H1 (cell line): ENCODE measurements at regions not wholly inside any gene's neighbourhood (a gene's known extent, or its start where the extent isn't known, plus 50 kb on each side); places are given as distances from the start of the nearest gene placed in this dataset.

Experiments
- BRCA1 ChIP-seq: IDR thresholded peaks from 2 replicates; pipeline ENCODE4 v1.6.1; 2012; ENCODE audit warnings: low read depth, low read length, improper control_type of control experiment
- CREB1 ChIP-seq: IDR thresholded peaks from 2 replicates; pipeline ENCODE4 v1.6.1; 2012; ENCODE audit warnings: inconsistent platforms
- JUND ChIP-seq: IDR thresholded peaks from 2 replicates; pipeline ENCODE4 v1.6.1; 2011; ENCODE audit warnings: mild to moderate bottlenecking, improper control_type of control experiment, low read length
- POLR2AphosphoS5 ChIP-seq: IDR thresholded peaks from 2 replicates; pipeline ENCODE4 v1.6.1; 2011; ENCODE audit warnings: low read depth, low read length
- RBBP5 ChIP-seq: IDR thresholded peaks from 2 replicates; pipeline ENCODE4 v1.7.1; 2012; ENCODE audit warnings: low read depth, mild to moderate bottlenecking, inconsistent platforms, low read length, moderate library complexity, borderline replicate concordance
- SUZ12 ChIP-seq: fragments of 200-600 bp; sonication (generic); IDR thresholded peaks from 2 replicates; pipeline ENCODE4 v1.6.1; 2012; ENCODE audit warnings: mild to moderate bottlenecking, inconsistent platforms, low read length, moderate library complexity, mixed read lengths

DNA sequence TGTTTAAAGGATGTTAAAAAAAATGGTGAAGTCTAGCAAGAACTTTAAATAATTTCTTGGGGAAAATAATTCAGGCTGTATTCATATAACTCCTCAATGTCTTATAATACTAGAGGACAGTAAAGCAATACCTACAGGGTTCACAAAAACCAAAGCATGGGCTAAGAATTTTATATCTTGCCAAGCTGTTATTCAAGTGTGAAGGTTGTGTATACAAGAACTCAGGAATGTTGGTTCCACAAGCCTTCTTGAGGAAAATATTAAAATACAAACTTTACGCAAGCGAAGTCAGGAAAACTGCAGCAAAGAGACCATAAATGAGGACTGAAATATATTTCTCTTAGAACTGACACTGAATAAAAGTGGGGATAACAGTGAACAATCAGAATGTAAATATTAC is 76.1 kb upstream of the DNAJC10 start (continued):
- TF ChIP-seq JUND (no peak), CREB1 (no peak), SUZ12 (no peak), BRCA1 (no peak), POLR2AphosphoS5 (no peak), RBBP5 (no peak)
- TF ChIP-seq, all 59 proteins: peak for 0
